HUES48 (cell line): ENCODE measurements at regions not wholly inside any gene's neighbourhood (a gene's known extent, or its start where the extent isn't known, plus 50 kb on each side); places are given as distances from the start of the nearest gene placed in this dataset.

Experiments
- H3K27ac ChIP-seq: one replicate; pipeline ENCODE4 v1.7.0; 2013; ENCODE audit warnings: low read depth, low read length, inconsistent platforms
- H3K27me3 ChIP-seq: 2 replicates; pipeline ENCODE4 v1.6.1; 2013; ENCODE audit warnings: mild to moderate bottlenecking, low read length; ENCODE audit not compliant: control insufficient read depth, insufficient read depth
- H3K36me3 ChIP-seq: 2 replicates; pipeline ENCODE4 v1.6.1; 2013; ENCODE audit warnings: low read length; ENCODE audit not compliant: control insufficient read depth, insufficient read depth
- H3K4me1 ChIP-seq: 2 replicates; pipeline ENCODE4 v1.6.1; 2013; ENCODE audit warnings: mild to moderate bottlenecking, low read length; ENCODE audit not compliant: control insufficient read depth, insufficient read depth
- H3K4me3 ChIP-seq: 2 replicates; pipeline ENCODE4 v1.5.1; 2013; ENCODE audit warnings: mild to moderate bottlenecking, low read depth, low read length
- H3K9ac ChIP-seq: 2 replicates; pipeline ENCODE4 v1.6.1; 2013; ENCODE audit warnings: mild to moderate bottlenecking, low read depth, low read length, moderate library complexity
- H3K9me3 ChIP-seq: 2 replicates; pipeline ENCODE4 v1.6.1; 2013; ENCODE audit warnings: low read length; ENCODE audit not compliant: control insufficient read depth, insufficient read depth

- no peak overlapping the region for H3K9ac ChIP-seq
- H3K9me3 ChIP-seq: no peaks in the 10 kb centered on the region
- H3K4me3 ChIP-seq: no peak overlapping the region
- no peaks in the 10 kb centered on the region for H3K36me3 ChIP-seq
- 0 out of 2 replicates have a peak, but pooled peaks cover 12% of the 10 kb centered on the region for H3K4me1 ChIP-seq
- H3K27ac ChIP-seq: peak overlapping the region; percentile 51
- no peaks in the 10 kb centered on the region for H3K27me3 ChIP-seq
Measured at GRCh38 chr2:119049968-119050704, 108.1 kb downstream of the MARCO start.
